ENCODE measurements at regions not wholly inside any gene's neighbourhood (a gene's known extent, or its start where the extent isn't known, plus 50 kb on each side); places are given as distances from the start of the nearest gene placed in this dataset.

DNA sequence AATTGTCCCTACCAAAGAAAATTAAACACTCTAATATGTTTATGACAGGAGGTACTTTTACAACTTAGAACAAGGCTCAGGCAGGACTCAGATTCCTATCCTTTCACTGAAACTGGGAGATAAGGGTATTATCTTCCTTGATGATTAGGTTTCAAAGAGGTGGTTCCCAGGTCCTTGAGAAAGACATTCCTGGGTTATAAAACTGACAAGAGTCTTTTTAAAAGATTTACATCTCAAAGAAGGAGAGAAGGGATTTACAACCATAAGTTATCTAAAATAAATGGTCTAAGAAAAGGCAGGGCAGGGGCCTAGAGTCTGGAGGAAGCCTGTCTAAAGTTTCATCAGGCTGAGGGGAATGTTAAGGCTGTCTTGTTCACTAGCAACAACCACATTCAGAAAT lies 1492.5 kb downstream of the HACE1 start:
- no peak overlapping the region for H3K4me3 Mint-ChIP-seq
- H3K27ac Mint-ChIP-seq: no peak overlapping the region
- Histone ChIP-seq H3K27me3 (ENCODE audit: control insufficient read depth, insufficient read depth, low read length, poor library complexity, severe bottlenecking) (peaks cover 26% of the 10 kb centered on the region), H3K36me3 (ENCODE audit: control insufficient read depth, insufficient read depth, low read length) (no peaks in the 10 kb centered on the region), H3K9ac (ENCODE audit: extremely low read depth, low read length, poor library complexity, severe bottlenecking) (no peak overlapping the region), H3K4me3 (ENCODE audit: low read length) (no peak overlapping the region), H3K9me3 (ENCODE audit: control insufficient read depth, low read length) (no peaks in the 10 kb centered on the region), H3K27ac (ENCODE audit: low read depth, low read length) (no peak overlapping the region), H3K4me1 (ENCODE audit: control insufficient read depth, insufficient read depth, low read length) (no peaks in the 10 kb centered on the region)
- DNase-seq: no peak
- peaks cover 13% of the 10 kb centered on the region for H3K4me1 Mint-ChIP-seq
- peaks cover 3% of the 10 kb centered on the region for H3K9me3 Mint-ChIP-seq
- peaks cover 78% of the 10 kb centered on the region for H3K27me3 Mint-ChIP-seq (ENCODE audit: insufficient read depth)
- TF ChIP-seq, protein P1, sequence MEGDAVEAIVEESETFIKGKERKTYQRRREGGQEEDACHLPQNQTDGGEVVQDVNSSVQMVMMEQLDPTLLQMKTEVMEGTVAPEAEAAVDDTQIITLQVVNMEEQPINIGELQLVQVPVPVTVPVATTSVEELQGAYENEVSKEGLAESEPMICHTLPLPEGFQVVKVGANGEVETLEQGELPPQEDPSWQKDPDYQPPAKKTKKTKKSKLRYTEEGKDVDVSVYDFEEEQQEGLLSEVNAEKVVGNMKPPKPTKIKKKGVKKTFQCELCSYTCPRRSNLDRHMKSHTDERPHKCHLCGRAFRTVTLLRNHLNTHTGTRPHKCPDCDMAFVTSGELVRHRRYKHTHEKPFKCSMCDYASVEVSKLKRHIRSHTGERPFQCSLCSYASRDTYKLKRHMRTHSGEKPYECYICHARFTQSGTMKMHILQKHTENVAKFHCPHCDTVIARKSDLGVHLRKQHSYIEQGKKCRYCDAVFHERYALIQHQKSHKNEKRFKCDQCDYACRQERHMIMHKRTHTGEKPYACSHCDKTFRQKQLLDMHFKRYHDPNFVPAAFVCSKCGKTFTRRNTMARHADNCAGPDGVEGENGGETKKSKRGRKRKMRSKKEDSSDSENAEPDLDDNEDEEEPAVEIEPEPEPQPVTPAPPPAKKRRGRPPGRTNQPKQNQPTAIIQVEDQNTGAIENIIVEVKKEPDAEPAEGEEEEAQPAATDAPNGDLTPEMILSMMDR (conservative IDR thresholded peaks at IDR 0.05): no peak
- H3K36me3 Mint-ChIP-seq (ENCODE audit: low read depth): no peaks in the 10 kb centered on the region

DNA sequence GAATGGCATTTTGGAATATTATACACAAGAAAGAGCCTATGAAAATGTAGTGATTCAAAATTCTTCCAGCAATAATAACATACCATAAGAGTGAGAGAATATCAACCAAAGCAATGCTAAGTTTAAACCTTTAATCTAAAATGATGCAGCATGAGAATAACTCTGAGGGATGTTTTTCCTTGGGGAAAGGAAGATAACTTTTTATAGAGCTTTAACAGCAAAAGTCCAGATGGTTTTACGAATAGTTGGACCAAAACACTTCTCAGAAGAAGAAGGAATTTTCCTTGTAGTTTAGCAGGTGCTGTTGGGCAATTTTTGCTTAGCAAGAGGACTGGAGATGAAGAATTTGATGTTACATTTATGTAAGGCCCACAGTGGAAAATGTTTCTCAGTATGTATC lies 1503.2 kb downstream of the HACE1 start:
- Mint-ChIP-seq H3K27ac (no peak overlapping the region), H3K4me1 (no peaks in the 10 kb centered on the region)
- H3K27ac ChIP-seq (ENCODE audit: low read depth, low read length): no peak overlapping the region

GRCh38 chr6:103344554-103345163 lies 1515.1 kb downstream of the HACE1 start:
- H3K27ac ChIP-seq (ENCODE audit: low read depth, low read length): no peak overlapping the region
- H3K4me3 Mint-ChIP-seq: no peak overlapping the region
- TF ChIP-seq, protein P1 (conservative IDR thresholded peaks at IDR 0.05): no peak
- H3K9me3 Mint-ChIP-seq: no peaks in the 10 kb centered on the region
- H3K27ac Mint-ChIP-seq: no peak overlapping the region
- H3K36me3 Mint-ChIP-seq (ENCODE audit: low read depth): no peaks in the 10 kb centered on the region
- H3K36me3 ChIP-seq (ENCODE audit: control insufficient read depth, insufficient read depth, low read length): no peaks in the 10 kb centered on the region
- no peaks in the 10 kb centered on the region for H3K4me1 ChIP-seq (ENCODE audit: control insufficient read depth, insufficient read depth, low read length)
- H3K9me3 ChIP-seq (ENCODE audit: control insufficient read depth, low read length): no peaks in the 10 kb centered on the region
- no peak overlapping the region for H3K4me3 ChIP-seq (ENCODE audit: low read length)
- H3K4me1 Mint-ChIP-seq: no peaks in the 10 kb centered on the region
- WGBS, 2 experiments (ENCODE audit: insufficient coverage in 1 of 2, insufficient read length in 1 of 2): 97 to 100% methylated on average over 2 of the region's 2 CpGs
- H3K9ac ChIP-seq (ENCODE audit: extremely low read depth, low read length, poor library complexity, severe bottlenecking): no peak overlapping the region
- H3K27me3 ChIP-seq (ENCODE audit: control insufficient read depth, insufficient read depth, low read length, poor library complexity, severe bottlenecking): no peaks in the 10 kb centered on the region
- no peak for DNase-seq
- H3K27me3 Mint-ChIP-seq (ENCODE audit: insufficient read depth): no peaks in the 10 kb centered on the region

More for the DNA sequence above, 1503.2 kb downstream of the HACE1 start:
- Mint-ChIP-seq H3K9me3 (no peaks in the 10 kb centered on the region), H3K27me3 (ENCODE audit: insufficient read depth) (no peaks in the 10 kb centered on the region), H3K36me3 (ENCODE audit: low read depth) (no peaks in the 10 kb centered on the region), H3K4me3 (no peak overlapping the region)
- no peak overlapping the region for H3K4me3 ChIP-seq (ENCODE audit: low read length)
- no peaks in the 10 kb centered on the region for H3K36me3 ChIP-seq (ENCODE audit: control insufficient read depth, insufficient read depth, low read length)
- DNase-seq: no peak
- no peaks in the 10 kb centered on the region for H3K4me1 ChIP-seq (ENCODE audit: control insufficient read depth, insufficient read depth, low read length)
- H3K27me3 ChIP-seq (ENCODE audit: control insufficient read depth, insufficient read depth, low read length, poor library complexity, severe bottlenecking): no peaks in the 10 kb centered on the region
- TF ChIP-seq, protein P1 (conservative IDR thresholded peaks at IDR 0.05): no peak
- no peaks in the 10 kb centered on the region for H3K9me3 ChIP-seq (ENCODE audit: control insufficient read depth, low read length)
- no peak overlapping the region for H3K9ac ChIP-seq (ENCODE audit: extremely low read depth, low read length, poor library complexity, severe bottlenecking)
- 85 to 86% methylated on average over 1 of the region's 1 CpG for WGBS, 2 experiments (ENCODE audit: insufficient coverage in 1 of 2, insufficient read length in 1 of 2)
